HG03558 (cell line): ENCODE measurements at regions not wholly inside any gene's neighbourhood (a gene's known extent, or its start where the extent isn't known, plus 50 kb on each side); places are given as distances from the start of the nearest gene placed in this dataset.

Experiments
- ATAC-seq: cut with Tn5 transposase; IDR thresholded peaks from one replicate; pipeline ENCODE4 v1.9.1; 2021; ENCODE audit warnings: moderate number of reproducible peaks; ENCODE audit not compliant: unreplicated experiment; ENCODE audit errors: extremely low read depth

DNA sequence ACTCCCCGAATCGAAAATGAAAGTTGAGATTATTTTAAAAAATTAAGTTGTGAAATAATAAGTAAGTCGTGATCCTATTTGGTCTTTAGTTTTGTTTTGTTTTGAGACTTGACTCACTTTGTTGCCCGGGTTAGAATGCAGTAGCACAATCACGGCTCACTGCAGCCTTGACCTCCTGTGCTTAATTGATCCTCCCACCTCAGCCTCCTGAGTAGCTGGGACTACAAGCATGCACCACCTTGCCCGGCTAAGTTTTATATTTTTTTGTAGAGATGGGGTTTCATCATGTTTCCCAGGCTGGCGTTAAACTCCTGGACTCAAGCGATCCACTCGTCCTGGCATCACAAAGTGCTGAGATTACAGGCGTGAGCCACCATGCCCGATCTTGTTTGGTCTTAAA is 326.2 kb downstream of the MYCN start:
- no peak for ATAC-seq

DNA sequence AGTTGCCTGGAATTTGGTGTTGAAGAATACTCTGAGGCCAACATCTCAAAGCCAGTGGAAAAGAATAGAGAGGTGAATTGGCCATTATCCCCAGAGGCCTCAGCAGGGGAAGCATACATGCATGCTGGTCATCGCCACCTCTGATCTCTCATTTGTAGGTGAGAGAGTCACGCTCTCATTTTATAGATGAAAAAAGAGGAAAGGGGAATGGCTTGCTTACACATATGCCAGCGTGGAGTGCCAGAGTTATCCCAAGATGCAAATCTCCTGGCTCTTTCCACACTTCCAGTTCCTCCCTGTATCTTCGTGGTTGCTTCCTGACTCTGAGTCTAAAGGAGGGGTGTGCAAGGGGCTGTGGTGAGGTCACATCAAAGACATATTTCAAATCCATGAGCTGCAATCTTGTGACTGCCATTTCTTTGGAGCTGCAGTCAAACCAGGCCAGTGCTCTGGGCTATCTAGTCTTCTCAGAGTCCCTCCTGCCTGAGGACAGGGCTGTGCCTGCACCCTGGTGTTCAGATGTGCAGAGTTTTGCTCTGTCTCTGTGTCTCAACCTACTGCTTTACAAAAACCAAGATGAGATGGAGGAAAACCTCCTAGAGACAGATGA is 324.7 kb downstream of the MYCN start:
- no peak for ATAC-seq

- no peak for ATAC-seq
Observed at GRCh38 chr2:16264491-16264890, 324.1 kb downstream of the MYCN start.

DNA sequence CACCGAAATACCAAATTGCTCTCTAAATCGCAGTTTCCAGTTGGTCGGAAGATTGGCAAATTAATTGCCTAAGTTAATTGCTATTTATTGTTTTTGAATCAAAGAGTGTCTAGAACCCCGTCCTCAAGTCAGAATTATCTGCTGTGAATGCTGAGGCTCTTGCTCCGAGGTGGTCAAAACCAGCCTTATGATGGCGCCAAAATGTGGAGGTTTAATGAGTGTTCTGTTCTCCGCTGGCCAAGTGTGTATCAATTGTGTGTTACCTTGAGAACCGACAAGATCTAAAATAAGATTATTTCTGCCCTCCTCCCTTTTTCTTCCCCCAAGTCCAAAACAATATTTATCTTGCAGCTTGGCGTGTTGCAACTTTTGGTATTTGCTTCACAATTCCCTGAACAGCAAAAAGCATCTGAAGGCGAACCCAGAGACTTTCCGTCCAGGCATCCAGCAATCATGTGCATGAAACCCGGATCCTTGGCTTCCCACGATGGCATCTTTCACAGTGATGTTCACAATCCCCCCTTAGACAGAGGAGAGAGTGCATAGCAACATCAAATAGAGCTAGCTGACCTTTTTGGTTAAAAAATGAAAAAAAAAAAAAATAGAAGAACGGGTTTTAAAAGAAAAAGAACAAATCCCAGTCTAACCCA is 323.0 kb downstream of the MYCN start:
- no peak for ATAC-seq

DNA sequence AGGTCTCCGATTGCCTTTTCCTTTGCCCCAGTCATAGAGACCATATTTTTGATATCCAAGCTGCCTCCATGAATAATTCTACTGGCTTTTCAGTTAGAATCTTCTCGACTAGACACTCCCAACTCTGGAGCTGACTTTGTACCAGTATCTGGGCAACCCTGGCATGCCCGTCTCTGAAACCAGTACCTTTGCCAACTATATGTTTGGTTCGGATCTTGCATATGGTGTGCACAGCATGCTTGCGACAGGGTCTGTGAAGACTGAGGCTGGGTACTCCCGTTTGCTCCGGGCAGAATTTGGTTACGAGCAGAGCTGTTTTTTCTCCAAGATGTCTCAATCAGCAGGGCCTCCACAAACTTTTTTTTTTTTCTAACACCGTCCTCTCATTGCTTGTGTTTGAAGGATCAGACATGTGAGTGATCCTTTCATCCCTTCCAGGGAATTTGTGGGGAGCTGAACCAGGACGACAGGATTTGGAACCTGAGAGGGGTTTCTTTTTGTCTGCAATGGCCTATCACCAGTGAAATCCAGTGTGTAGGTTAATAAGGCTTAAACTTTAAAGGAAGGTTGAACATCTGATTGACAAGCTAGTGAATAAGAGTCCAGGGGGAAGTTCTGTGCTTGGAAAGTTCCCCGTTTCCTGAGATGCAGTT is 322.3 kb downstream of the MYCN start:
- ATAC-seq: no peak

- no peak for ATAC-seq
Observed at GRCh38 chr2:16261791-16262190, 321.4 kb downstream of the MYCN start.

- ATAC-seq: no peak
Observed at GRCh38 chr2:16261071-16261470, 320.7 kb downstream of the MYCN start.

GRCh38 chr2:16260041-16260830 is 319.9 kb downstream of the MYCN start:
- no peak for ATAC-seq

DNA sequence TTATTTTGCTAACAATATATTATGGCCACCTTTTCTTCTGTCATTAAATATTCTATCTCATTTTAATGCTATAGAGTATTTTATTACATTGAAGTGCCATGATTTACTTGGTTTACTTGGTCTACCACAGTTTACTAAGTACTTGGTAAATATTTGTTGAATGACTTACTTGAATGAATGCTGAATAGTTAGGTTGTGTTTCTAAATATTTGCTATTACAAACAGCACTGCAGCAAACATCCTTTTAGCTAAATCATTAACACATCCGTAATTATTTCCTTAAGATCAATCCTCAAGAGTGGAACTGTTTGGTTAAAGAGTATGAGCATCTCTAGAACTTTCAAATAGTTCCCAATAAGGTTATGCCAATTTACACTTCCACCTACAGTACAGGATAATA is 318.7 kb downstream of the MYCN start:
- ATAC-seq: no peak

DNA sequence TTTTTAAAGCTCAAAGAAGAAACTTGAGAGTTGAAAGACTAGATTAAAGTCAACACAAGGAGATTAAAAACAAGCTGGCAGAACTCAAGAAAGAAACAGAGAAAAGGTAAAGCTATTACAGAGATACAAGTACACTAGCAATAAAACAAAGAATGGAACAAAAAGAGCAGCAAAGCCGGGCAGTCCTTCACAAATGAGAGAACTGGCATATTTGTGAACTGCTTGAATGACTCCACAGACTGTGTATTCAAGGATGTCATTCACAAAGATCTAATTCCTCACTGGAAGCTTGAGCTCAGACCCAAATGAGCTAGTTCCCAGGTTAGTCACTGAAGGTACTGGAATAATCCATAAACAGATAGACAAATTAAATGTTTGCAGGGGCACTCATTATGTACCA is 318.0 kb downstream of the MYCN start:
- no peak for ATAC-seq

- ATAC-seq: no peak
Observed at GRCh38 chr2:16257322-16258028, 317.1 kb downstream of the MYCN start.

GRCh38 chr2:16256601-16257321 is 316.4 kb downstream of the MYCN start:
- no peak for ATAC-seq

DNA sequence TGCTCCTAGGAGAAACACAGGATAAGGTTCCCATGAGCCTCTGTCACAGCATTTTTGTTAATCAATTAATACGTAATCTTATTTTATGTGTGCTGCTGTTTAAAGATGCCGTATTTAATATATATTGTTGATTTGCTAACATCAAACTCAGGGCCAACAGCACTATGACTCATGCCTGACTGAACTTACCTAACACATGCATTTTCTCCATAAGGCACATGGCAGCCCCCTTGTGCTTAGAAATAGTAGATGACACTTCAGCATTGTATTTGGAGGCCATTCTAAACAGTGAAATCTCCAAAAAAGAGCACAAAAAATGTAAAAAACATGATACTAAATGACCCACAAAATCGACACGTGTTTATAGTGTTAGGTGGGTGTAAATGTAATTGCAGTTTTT is 314.8 kb downstream of the MYCN start:
- ATAC-seq: no peak

GRCh38 chr2:16254356-16254965 is 314.1 kb downstream of the MYCN start:
- ATAC-seq: no peak

- ATAC-seq: no peak
Observed at GRCh38 chr2:16253291-16253690, 312.9 kb downstream of the MYCN start.

DNA sequence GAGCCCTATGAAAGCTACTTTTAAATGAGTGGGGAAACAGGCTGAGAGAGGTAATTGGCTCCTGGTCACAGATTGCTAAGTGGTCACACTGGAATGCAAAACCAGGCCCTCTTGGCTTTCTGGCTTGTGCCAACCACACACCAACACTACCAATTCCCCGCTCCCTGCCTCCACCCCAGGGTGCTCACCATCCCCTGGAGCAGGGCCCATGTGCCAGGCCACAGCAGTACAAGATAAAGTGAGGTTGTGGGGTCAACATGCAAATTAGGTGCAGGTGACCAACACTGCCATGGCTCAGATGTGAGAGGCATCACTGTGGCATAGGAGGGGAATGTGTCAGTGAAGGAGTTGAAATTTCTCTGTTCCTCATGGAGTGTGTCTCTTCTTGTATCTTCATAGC is 312.5 kb downstream of the MYCN start:
- no peak for ATAC-seq

- no peak for ATAC-seq
Observed at GRCh38 chr2:16252251-16252650, 311.9 kb downstream of the MYCN start.

DNA sequence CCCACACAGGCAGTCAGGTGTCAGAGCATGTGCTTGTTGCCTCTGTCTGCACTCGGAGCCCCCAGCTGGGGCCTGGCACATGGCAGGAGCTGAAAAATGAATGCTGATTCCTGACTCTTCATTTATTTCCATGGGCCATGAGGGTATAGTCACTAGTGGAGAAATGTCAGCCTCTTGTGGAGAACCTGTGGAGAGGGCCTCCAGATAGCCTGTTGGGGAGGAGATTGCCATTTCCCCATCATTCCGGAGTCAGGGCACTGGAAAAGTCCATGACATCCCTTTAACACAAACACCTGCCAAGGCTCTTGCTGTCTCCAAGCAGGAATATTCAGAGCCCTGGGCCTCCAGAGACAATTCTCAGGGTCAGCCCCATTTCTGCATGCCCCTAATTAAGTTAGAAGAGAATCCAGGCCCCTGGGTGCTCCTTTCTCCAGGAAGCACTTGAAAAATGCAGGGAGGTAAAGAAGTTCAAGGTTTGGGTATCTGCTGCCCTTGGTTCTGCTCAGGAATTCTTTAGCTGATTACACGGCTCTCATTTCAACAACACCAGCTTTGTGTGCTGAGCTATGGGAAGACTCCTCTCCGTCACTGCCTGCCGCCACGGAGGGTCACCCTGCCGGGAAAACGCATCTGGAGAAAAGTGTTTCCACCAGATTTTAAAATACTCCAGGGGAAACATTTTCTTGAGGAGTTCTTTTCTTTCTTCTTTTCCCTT is 311.3 kb downstream of the MYCN start:
- no peak for ATAC-seq

- ATAC-seq: no peak
Observed at GRCh38 chr2:16250886-16251285, 310.5 kb downstream of the MYCN start.
